Activated CD4-positive, alpha-beta T cell treated with anti-CD3 and anti-CD28 coated beads, Interleukin-2, amount 50 U/mL, for 24 hours (primary cell): ENCODE measurements at regions not wholly inside any gene's neighbourhood (a gene's known extent, or its start where the extent isn't known, plus 50 kb on each side); places are given as distances from the start of the nearest gene placed in this dataset.
"Not testable (repeated sequence)": the region's sequence is repeated elsewhere in the genome, so short reads cannot be mapped to it uniquely, and the experiment has no call there.

Experiments
- DNase-seq, 2 donors: peaks; one replicate each; pipeline ENCODE4 v3.0.0-alpha.2; 2020; ENCODE audit warnings: low read depth in 1 of 2, low spot score in 1 of 2

DNA sequence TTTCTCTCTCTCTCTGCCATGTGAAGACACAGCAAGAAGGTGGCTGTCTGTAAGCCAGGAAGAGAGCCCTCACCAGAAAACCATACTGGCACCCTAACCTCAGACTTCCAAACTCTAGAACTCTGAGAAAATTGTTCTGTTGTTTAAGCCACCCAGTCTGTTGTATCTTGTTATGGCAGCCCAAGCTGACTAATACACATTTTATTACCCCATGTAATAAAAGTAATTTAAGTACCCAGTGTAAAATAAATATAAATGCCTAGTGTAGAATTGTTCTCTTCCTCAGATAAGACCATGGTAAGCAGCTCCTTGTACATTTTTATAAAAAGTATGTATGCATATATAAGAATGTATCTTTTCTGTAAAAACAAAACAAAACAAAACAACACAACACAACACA, 119.7 kb downstream of the DTL start:
- no peak for DNase-seq

DNA sequence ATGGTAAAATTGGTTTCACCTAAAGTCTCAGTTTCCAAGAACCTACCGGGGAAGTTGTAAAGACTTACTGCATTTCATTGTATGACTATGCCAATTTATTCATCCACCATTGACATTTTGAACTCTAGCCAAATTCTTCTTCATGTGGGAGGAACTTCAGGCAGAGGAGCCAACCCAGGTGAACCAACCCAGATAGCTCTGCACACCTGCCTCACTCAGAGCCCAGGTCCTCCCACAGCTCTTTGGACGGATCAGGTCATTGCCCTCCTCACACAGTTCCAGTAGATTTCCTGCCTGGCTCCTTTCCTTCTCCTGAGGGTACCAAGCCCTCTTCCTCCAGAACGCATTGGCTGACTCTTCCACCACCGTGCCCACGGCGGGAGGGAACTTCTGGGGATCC, 121.7 kb downstream of the DTL start:
- DNase-seq, result no peak

DNA sequence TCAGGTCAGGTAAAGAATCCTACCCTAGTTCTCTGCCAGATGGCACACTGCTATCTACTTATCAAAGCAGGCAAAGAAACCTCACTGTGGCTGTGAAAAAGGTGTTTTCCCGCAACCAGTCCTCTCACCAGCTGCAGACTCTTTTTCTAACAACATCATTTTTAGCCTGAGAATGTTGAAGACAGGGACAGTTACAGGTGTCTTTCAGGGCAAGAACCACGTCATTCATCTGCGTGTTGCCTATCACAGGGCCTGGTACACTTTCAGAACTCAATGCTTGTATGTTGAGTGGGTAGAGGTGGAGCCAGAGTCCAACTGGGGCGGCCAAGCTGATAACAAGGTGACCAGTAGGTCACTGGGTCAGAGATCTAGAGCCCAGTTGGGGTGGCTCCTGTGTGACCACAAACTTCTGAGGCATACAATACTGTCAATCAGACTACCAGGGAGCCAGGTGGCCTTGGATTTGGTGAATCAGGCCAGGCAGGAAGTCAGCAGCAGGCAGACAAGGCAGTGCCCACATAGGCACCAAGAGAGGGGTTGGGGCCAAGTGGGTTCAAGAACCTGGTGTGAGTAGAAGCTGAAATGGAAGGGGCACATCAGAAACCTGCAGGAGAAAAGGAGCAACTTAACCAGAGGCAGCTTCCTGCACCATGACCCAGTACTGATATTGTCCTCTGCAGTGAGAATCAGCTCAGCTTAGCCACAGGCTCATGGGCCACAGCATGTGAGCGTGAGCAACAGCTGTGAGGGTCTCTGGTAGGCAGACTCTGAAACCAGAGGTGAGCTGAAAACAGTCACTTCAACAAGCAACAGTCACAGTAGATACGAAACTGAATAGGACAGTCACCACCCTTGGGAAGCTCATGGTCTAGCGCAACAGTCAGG, 123.6 kb downstream of the DTL start:
- no peak for DNase-seq

DNA sequence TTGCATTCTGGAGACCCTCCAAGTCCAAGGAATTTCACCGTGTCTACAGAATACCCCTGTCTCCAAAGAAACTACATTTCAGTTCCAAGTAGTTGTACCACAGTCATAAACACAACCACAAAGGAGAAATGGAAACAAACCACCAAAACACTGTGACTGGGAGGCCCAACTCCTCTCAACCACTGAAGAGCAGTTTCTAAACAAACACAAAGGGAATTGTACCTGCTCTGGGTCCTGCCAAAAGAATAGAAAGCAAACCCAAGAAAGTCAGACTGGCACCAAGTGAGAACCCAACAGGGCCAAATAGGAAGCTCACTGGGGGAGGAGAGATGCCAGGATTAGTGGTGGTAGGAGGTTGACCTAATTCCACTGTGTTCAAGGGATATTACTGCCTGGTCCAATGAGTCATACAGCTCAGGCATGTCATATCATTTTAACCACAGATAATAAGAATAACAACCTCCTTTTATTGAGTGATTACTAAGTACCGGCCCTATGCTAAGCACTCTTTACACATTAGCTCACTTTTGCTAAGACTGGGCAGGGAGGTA, 123.9 kb upstream of the PPP2R5A start:
- DNase-seq, result no peak

DNA sequence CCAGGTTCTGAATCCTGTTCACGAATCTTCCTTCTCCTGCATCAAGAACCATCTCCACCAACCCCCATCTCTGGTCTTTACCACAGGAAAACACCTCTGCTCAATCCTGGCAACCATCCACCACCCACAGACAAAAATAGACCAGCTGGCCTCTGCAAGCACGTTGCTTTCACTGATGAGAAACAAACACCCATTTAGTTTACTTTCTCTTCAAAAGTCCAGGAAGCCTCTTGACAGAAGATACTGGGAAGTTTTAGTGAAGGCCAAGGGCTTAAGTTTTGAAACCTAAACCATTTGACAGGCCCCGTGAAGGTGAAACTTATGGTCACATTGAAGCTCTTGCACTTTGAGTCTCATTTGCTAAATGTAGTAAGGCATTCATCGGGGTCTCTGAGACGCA, 122.6 kb upstream of the PPP2R5A start:
- no peak for DNase-seq

DNA sequence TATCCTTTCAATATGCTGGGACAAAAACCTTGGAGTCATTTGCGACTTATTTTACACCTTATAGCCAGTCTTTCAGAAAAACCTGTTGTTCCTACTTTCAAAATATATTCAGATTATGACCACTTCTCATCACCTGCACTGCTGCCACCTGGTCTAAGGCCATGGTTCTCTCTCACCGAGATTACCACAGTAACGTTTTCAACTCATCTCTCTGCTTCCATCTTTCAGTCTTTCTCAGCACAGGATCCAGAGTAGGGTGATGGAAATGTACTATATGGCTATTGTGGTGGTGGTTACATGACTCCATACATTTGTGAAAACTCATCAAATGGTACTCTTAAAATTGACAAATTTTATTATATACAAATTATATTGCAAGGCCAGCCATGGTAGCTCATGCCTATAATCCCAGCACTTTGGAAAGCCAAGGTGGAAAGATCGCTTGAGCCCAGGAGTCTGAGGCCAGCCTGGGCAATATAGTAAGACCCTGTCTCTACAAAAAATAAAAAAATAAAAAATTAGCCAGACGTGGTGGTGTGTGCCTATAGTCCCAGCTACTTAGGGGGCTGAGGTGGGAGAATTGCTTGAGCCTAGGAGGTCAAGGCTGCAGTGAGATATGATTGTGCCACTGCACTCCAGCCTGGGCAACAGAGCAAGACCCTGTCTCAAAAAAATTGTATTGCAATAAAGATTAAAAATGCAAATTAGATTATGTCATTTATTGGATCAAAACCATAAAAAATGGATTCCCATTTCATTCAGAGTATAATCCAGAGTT, 120.9 kb upstream of the PPP2R5A start:
- no peak for DNase-seq

DNA sequence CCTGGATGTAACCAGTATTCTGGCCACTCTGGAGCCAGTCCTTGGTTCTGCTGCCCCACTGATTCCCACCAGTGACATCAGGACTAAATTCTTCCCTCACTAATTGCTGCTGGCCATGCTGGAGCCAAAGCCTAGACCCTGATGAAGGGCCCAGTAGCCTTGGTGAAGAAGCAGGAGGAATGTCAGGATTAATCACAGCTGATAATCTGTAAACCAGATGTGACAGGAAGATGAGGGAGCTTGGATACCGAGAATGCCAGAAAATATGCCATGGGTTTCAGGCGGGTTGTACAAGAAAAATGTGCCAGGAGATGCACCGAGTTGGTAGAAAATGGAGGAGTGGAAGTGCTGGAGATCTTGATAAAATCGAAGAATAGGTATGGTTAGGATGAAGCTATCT, 119.0 kb upstream of the PPP2R5A start:
- no peak for DNase-seq

DNA sequence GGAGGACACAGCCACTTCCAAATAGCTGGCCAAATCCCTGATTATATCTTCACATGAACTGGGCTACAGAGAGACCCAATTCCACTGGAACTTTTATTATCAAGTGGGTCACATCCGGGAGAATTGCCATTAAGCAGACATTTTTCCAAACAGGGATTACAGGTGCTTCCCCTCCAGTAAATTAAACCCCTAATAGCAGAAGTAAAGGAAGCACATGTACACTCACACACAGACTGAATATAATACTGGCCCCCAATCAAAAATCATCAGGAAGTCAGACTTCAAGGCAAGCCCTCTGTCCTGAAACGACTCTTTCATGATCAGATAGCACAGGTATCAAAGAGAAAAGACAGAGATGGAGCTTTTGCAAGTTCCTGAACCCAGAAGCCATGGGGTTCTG, 118.6 kb upstream of the PPP2R5A start:
- DNase-seq, result no peak

DNA sequence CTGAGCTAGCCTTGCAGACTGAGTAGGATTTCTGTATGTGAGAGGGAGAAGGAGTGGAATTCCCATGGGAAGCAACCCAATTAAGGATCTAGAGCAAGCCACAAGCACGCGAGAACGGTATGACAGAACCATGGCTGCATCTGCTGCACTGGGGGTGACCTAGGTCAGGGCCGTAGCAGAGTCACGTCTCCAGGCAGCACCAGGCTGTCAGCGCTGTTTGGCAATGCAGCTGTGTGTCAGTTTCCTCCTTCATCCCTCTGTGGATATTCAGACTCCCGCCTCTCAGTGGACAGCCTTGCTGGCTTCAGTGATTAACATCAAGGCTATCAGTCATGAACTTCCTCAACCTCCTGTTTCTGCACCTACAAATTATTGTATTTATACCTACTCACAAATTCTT, 118.1 kb upstream of the PPP2R5A start:
- no peak for DNase-seq

DNA sequence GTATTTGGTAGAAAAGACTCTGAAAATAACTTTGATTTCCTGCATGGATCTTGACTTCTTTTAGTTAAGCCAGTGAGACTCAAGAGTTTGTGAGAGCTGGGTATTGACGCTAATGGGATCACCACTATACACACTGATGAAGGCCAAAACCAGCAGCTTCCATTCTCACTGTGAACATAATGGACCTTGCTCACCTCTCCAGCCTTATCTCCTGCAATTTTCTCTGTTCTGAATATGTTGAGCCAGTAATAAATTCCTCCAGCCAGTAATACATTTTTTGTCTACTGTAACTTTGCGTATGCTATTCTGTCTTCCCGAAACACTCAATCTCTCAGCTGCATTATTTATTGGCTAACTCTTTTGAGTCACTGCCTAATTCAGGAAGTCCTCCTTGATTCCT, 111.6 kb upstream of the PPP2R5A start:
- DNase-seq, result no peak

DNA sequence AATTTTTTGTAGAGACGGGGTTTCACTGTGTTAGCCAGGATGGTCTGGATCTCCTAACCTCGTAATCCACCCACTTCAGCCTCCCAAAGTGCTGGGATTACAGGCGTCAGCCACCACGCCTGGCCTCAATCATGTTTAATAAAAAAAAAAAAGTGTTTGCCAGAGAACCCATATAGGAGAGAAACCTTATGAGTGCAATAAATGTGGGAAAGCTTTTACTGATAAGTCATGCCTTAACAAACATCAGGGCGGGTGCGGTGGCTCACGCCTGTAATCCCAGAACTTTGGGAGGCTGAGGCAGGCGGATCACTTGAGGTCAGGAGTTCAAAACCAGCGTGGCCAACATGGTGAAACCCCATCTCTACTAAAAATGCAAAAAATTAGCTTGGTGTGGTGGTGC, 110.9 kb upstream of the PPP2R5A start:
- not testable (repeated sequence) for DNase-seq

DNA sequence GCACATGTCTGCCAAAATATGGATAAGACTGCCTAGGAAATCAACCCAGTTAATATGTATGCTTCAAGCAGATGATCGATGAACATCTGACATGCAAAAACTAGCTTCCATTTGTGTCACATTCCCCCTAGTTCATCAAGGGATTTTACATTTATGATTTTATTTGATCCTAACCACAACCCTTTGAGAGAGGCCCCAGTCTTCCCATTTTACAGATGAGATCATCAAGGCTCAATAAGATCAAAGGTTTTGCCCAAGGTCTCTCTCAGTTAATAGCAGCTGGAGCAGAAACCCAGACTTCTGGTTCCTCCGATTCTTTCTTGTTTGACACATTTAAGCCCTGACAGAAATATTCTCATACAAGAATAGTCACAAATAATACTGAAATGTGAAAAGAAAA, 107.7 kb upstream of the PPP2R5A start:
- no peak for DNase-seq

DNA sequence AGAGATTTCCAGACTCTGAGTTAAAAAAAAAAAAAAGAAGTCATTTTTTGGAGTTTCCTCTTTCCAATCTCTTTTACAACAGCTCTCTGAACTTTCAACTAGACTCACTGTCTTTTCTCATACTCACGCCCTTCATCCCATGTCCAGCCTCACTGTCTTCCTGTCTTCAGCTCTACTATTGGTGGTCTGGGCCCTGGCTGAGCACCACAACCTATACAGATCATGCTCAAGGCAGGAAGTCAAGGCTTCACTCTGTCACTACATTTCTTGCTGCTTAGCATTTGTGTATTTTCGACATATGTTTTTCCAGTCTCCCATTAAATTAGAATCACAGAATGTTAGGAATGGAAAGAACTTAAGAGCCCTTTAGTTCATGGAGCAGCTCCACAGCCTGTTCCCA, 106.4 kb upstream of the PPP2R5A start:
- no peak for DNase-seq

DNA sequence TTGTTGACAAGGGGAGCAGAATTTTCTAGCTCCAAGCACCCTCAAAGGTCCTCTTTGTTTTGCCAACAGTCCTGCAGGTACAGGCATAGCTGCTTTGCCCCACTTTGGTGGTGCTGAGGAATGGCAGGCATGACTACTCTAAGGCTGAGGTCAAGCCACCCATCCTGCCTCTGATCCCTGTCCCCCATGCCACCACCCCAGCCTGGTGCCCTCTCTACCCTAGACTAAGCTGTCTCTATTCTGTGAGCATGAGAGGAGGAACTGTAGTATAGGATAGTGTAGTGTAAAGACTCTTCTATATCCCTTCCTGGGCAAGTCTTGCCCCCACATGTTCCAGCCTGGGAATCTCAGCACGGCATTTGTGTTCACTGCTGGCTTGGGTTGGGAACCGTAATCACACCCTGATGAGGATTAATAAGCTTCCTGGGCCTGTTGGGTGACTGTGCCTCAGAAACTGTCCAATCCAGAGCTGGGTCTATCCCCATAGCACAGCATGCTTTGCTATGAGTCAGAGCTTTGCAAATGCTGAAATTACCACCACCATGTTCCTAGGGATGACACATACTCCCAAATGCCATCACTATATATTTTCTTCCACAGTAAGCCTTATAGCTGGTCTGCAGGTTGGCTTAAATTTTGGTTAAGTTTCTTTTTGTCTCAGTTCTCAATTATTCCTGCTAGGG, 105.7 kb upstream of the PPP2R5A start:
- DNase-seq, result no peak

DNA sequence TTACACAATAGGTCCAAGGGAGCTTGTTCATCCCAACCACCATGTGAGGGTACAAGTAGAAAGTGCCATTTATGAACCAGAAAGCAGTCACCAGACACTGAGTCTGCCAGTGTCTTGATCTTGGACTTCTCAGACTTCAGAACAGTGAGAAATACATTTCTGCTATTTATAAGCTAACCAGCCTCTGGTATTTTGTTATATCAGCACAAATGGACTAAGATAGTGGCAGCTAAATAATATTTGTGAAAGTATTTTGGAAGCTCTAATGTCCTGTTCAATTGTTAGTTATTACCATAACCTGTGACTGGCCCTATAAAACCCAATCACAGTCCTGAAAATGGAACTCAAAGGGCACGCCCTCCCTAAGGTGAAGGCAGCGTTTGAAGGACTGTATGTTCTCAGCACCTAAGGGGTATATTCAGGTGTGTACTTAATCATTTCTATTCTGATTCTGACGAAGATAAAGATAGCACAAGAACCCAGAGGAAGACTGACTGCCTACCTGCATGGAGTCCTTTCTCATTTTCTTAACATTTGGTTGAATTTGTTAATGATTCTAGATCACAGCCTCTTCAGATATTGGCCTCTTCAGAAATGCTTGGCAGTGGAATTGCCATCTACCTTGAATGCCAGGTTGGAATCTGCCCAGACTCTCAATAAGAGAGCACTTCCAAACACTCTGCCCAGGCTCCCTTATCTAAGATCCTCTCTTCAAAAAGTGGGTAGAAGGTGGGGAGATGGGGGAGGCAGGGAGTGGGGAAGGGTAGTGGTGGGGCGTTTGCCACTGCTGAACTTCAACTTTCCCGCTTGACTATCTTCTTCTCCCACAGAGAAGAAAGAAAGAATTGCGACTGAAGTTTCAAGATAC, 104.0 kb upstream of the PPP2R5A start:
- DNase-seq, result no peak

DNA sequence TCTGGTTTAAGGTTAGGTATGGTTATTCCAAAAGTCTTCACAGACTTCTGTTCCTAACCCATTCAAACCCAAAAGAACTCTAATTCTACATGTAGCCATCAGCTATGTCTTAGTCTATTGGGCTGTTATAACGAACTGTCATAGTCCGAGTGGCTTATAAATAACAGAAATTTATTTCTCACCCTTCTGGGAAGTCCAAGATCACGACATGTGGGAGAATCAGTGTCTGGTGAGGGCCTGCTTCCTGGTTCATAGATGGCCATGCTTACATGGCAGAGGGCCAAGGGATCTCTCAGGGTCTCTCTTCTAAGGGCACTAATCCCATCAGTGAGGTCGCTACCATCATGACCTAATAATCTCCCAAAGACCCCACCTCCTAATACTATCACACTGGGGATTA, 103.0 kb upstream of the PPP2R5A start:
- no peak for DNase-seq

DNA sequence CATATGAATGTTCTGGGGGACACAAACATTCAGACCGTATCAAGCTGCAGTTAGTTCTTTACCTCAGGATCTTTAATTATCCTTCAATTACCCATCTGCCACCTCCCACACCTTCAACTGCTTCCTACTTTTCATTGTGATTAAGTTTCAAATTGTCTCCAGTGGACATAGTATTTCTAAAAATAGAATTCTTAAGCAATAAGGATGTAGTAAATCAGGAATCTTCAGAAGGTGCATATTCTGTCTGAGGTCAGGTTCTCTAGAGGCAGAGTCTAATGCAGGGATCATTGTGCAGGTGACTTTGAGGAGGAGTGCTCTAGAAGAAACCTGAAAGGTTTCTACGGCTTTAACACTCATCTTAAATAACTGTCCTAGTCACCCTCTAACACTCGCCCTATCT, 102.6 kb upstream of the PPP2R5A start:
- DNase-seq, result no peak

DNA sequence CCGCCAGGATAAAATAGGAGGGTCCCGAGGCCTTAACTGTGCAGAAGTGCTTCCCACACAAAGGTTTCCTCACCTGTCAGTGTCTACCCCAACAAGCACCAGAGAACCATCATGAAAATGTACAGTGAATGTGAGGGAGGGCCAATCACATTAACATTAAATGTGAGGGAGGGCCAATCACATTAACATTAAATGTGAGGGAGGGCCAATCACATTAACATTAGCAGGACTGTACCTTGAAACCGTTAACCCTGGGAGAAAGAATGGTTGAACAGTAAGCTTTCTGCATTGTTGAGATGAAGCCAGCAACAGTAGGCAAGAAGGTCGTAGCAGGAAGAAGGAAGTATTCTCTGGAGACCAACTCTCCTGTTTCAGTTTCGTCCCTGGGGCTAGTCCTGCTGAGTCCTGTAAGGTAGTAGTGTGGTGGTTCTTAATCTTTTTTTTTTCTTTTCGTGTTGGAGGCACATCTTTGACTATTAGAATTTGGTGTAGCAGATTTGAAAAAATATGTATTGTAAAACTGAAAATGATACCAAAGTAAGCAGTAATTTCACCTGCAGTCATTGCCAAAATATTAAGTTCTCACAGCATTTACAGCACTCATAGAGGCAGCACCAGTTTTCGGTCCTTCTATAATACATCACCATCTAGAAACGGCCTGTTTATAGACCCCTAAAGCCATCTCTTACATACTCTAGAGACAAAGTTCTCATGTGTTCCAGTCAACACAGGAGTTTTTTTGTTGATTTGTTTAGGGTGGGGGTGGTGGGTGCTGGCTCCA, 98.6 kb upstream of the PPP2R5A start:
- DNase-seq, result no peak

DNA sequence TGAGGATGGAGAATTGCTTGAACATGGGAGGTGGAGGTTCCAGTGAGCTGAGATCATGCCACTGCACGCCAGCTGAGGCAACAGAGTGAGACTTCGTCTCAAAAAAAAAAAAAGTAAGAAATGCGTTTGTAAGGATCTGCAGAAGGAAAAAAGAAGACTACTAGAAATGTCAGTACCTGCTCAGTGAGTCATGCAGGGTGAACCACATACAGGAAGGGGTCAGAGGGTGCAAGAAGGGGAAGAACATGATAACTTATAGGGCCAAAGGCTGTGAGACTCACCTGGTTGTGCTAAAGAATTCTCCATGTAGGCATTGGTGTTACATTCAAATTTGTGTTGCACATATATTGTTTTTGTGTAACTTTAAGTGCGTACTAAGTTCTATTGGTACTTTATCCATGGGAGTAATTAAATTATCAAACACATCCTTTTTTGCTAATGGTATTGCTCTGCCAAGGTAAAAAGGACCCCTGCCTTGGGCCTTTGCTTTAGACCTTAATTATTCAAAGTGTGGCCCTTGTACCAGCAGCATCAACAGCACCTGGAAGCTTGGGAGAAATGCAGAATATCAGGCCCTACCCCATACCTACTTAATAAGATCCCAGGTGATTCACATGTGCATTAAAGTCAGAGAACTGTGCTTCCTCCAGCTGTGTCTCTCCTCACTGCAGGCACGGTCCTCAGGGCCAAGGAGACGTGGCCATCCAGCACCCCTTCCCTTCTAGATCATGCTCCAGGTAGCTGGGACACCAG, 96.4 kb upstream of the PPP2R5A start:
- no peak for DNase-seq
